ENCODE measurements at regions not wholly inside any gene's neighbourhood (a gene's known extent, or its start where the extent isn't known, plus 50 kb on each side); places are given as distances from the start of the nearest gene placed in this dataset.

DNA sequence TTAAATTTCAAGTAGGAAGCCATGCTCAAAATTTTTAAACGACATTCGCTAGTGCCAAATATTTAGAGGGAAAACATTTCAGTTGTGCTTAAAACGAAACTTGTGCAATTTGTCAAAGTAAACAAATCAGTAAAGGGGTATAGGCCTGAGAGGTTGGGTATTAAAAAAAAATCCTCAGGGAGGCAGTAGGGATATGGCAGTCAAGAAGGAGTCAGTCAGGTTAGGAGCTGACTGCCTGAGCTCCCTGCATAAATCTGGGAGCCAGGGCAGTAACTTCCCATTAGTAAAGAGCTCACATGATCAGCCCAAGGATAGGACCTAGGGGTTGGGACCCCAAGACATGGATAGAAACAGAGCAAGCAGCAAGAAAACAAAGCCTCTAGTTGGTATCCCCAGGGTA is 120.7 kb upstream of the STAC start:
- DNase-seq (ENCODE audit: low read depth in 3 of 3), result no peak

DNA sequence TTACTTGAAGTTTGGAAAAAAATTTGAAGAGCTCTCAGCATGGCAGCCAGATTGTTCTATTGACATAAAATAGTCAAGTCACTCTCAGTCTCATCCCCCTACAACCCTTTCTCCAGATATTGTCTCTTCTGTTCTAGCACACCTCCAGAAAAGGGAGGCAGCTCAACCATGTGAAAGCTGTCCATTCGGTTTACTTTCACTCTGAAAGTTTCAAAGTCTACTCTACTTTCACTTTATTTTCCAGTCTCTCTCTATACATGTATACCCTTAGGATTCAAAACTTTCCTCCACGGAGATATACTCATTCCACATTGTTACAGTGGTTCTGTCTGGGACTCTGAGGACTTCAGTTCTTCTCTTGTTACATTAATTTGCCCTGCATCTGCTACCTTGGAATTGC is 111.0 kb upstream of the STAC start:
- no peak for DNase-seq (ENCODE audit: low read depth in 3 of 3)

- DNase-seq (ENCODE audit: low read depth in 3 of 3), result no peak
Measured at GRCh38 chr3:36282766-36283165, 97.5 kb upstream of the STAC start.

- no peak for DNase-seq (ENCODE audit: low read depth in 3 of 3)
Measured at GRCh38 chr3:36295296-36295695, 85.0 kb upstream of the STAC start.

GRCh38 chr3:36297195-36297594 is 83.1 kb upstream of the STAC start:
- DNase-seq (ENCODE audit: low read depth in 3 of 3), result no peak

DNA sequence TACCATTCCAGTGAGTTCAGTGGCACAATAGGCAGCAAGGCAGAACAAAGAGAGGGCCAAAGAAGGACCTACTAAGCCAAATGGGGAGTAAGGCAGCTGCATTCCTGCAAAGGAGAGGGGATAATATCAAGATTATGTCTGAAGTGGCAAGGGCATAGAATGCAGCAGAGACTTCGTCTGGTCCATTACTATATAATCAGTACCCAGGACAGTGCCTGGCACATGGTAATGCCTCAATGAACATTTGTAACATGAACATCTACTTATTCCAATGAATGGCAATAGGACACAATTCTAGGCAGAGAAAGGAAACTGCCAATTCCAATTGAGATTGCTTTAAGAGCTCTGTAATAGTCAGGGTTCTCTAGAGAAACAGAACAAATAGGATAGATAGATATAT is 82.1 kb upstream of the STAC start:
- DNase-seq (ENCODE audit: low read depth in 3 of 3), result no peak

- DNase-seq (ENCODE audit: low read depth in 3 of 3), result no peak
Measured at GRCh38 chr3:36302158-36302509, 78.2 kb upstream of the STAC start.

DNA sequence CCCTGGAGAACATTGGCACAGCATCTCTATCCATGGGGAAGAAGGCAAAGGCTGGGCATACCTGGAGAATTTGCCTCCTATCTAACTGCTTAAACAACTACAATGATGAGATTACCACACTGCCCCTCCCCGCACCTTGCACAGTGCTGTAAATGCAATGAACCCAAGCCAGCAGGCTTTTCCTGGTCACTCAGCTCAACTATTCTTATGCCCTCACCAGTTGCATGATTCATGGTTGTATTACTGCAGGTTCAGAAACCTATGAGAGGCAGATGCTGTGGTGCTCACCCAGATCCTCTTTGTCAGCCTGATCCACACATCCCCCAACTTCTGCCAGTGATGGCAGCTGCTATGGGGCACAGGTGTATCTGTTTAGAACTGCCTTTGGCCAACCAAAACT is 77.7 kb upstream of the STAC start:
- DNase-seq (ENCODE audit: low read depth in 3 of 3), result no peak

GRCh38 chr3:36303286-36303685 is 77.0 kb upstream of the STAC start:
- no peak for DNase-seq (ENCODE audit: low read depth in 3 of 3)

DNA sequence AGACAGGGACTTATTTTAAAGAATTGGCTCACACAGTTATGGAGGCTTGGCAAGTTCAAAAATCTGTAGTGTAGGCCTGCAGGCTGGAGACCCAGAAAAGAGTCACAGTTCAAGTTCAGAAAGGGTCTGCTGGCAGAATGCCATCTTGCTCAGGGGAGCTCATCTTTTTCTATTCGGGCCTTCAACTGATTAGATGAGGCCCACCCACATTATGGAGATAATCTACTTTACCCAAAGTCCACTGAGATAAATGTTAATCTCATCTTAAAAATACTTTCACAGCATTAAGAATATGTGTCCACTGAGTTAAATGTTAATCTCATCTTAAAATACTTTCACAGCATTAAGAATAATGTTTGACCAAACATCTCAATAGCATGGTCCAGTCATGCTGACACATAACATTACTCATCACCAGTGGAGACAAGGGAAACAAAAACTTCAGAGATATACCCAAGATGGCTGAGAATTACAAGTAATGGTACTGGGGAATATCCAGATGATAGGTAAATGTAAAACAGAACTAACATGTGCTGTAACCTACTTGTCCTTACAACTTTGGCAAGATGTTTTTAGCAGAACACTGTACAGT is 74.3 kb upstream of the STAC start:
- no peak for DNase-seq (ENCODE audit: low read depth in 3 of 3)

DNA sequence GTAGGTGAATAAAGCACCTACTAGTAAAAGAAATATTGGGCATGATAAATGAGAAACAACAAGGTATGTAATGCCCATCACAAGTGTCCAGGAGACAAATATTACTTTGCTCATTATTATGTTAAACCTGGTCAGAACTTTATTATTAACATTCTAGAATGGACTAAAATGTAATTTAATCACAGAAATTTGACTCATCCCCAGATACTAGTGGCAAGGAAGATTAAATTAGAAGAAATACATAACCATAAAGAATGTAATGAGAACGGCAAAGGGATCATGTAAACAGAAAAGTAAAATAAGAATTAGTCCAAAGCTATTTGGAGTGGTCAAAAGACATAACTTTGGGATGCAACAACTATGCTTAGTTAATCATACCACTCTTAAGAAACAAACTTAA is 71.2 kb upstream of the STAC start:
- no peak for DNase-seq (ENCODE audit: low read depth in 3 of 3)

DNA sequence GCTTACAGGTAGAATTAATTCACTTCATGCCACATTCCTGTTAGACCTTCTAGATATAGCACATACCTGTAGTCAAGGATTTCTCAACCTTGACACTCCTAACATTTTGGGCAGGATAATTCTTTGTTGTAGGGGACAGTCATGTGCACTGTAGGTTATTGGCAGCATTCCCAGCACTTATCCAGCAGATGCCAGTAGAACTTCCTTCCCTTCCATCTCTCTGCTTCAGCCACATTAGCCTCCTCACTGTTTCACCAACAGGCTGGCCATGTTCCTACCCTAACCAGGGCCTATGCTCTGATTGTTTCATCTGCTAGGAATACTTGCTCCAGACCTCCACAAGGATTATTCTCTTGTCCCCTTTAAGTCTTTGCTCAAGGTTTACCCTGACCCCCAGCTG is 68.0 kb upstream of the STAC start:
- DNase-seq (ENCODE audit: low read depth in 3 of 3), result no peak

DNA sequence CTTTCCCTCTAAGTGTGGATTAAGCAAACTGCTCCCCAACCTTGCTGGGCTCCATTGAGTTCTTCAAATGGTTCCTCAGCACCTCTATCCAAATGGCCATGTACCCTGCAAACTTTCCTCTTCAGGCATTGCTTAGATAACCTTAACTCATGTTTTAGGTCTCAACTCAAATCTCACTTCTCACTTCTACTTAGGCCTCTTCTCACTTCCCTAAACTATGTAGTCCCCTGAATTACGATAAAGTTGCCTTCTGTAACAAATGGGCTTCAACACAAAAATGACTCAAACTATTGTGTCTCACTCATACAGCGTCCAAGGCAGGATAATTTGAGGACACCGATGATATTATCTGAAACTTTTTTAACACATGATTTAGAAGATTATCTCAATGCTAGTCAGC is 62.4 kb upstream of the STAC start:
- DNase-seq (ENCODE audit: low read depth in 3 of 3), result no peak

GRCh38 chr3:36318621-36319200 is 61.6 kb upstream of the STAC start:
- no peak for DNase-seq (ENCODE audit: low read depth in 3 of 3)

- DNase-seq (ENCODE audit: low read depth in 3 of 3), result no peak
Measured at GRCh38 chr3:36319680-36320079, 60.6 kb upstream of the STAC start.

Data from stimulated activated CD4-positive, alpha-beta T cell treated with anti-CD3 and anti-CD28 coated beads, TNF-alpha, amount 100 ng/mL, for 48 hours (primary cell).